ENCODE measurements at regions not wholly inside any gene's neighbourhood (a gene's known extent, or its start where the extent isn't known, plus 50 kb on each side); places are given as distances from the start of the nearest gene placed in this dataset.

DNA sequence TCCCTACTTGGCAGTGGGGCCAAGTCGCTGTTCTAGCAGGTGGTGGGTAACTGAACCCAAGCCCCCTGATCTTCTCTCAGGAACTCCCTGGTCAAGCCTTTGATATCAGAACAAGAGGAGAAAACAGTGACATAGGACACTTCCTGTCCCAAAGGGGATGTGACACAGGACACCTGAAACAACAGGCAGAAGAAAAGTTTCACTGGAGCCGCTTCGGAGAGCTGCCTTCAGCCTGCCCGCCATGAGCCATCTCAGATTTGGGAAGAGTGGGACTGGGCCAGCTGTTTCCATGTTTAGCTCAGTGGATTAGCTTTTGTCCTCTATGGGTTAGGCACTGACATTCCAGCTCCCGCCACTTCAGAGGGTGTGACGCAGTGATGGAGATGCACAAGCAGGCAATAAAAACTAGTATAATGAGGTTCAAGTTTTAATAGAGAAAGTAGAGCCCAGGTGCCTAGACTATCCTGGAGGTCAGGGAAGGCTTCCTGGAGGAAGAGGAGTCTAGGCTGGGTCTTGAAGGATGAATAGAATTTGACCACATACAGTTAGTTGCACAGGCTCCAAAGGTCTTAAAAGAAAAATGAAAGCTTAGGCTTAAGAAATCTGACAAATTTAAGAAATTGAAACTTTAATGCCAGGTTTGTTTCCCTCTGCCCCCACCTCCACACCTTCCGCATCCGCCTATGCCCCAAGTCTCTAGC, 104.1 kb upstream of the SPRY4 start (continued):
- TF ChIP-seq, protein P1, sequence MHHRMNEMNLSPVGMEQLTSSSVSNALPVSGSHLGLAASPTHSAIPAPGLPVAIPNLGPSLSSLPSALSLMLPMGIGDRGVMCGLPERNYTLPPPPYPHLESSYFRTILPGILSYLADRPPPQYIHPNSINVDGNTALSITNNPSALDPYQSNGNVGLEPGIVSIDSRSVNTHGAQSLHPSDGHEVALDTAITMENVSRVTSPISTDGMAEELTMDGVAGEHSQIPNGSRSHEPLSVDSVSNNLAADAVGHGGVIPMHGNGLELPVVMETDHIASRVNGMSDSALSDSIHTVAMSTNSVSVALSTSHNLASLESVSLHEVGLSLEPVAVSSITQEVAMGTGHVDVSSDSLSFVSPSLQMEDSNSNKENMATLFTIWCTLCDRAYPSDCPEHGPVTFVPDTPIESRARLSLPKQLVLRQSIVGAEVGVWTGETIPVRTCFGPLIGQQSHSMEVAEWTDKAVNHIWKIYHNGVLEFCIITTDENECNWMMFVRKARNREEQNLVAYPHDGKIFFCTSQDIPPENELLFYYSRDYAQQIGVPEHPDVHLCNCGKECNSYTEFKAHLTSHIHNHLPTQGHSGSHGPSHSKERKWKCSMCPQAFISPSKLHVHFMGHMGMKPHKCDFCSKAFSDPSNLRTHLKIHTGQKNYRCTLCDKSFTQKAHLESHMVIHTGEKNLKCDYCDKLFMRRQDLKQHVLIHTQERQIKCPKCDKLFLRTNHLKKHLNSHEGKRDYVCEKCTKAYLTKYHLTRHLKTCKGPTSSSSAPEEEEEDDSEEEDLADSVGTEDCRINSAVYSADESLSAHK (CRISPR knock-in tag; IDR thresholded peaks at IDR 0.05; ENCODE audit: borderline replicate concordance): no peak
- TF ChIP-seq HDAC6 (IDR thresholded peaks at IDR 0.05; ENCODE audit: low read depth, low read length): no peak
- no peak for TF ChIP-seq HNRNPLL (IDR thresholded peaks at IDR 0.05; ENCODE audit: low read depth, low read length, poor library complexity, severe bottlenecking)
- TF ChIP-seq PLRG1 (conservative IDR thresholded peaks at IDR 0.05): no peak
- TF ChIP-seq, protein P2, sequence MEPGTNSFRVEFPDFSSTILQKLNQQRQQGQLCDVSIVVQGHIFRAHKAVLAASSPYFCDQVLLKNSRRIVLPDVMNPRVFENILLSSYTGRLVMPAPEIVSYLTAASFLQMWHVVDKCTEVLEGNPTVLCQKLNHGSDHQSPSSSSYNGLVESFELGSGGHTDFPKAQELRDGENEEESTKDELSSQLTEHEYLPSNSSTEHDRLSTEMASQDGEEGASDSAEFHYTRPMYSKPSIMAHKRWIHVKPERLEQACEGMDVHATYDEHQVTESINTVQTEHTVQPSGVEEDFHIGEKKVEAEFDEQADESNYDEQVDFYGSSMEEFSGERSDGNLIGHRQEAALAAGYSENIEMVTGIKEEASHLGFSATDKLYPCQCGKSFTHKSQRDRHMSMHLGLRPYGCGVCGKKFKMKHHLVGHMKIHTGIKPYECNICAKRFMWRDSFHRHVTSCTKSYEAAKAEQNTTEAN (CRISPR knock-in tag; conservative IDR thresholded peaks at IDR 0.05): no peak

DNA sequence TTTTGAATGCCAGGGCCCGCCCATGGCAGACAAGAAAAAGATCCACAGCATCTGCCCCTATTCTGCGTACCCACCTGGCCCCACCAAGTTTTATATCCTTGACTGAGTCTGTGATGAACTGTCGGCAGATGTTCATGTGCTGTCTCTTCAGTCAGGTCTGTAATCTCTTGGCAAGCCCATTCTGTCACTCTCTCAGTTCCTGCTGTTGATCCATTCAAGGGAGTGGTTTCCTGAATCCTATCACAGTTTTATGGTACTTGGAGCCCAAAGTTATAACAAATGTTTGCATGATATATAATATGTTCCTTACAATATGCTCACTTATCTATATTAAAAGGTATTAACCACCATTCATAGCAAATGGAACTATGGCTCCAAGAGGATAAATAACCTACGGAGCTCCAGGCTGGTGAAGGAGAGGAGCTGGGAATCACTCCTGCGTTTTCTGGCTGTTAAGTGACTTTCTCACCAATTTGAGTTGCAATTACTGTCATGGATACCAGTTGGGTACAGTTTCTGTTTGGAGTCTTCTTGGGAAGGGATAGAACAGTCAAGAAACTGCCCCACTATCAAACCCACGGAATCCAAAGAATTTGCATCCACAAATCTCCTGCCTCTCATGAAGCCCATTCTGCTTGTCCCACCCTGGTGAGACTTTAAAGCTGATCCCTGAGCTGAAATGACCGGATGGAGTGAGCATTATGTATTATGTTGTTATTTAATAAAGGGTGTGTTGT, 103.4 kb upstream of the SPRY4 start:
- Histone ChIP-seq H3K4me2 (ENCODE audit: low read depth, low read length) (no peak overlapping the region), H4K20me1 (ENCODE audit: insufficient read depth, low read length) (no peaks in the 10 kb centered on the region), H2AFZ (ENCODE audit: low read length) (no peak overlapping the region), H3K79me2 (ENCODE audit: insufficient read depth, low read length) (no peaks in the 10 kb centered on the region), H3K27ac (ENCODE audit: extremely low read length, insufficient read depth, low read length) (no peak overlapping the region), H3K36me3 (replicated peaks in 1 of 2; ENCODE audit: control insufficient read depth in 1 of 2, insufficient read depth in 2 of 2, low read length in 2 of 2) (peaks cover 0 to 2% of the 10 kb centered on the region in 2 experiments; a peak in 4 of 5 replicates), H3K4me3 (replicated peaks in 1 of 3; ENCODE audit: insufficient read depth in 1 of 3, low read depth in 2 of 3, low read length in 3 of 3) (no peak overlapping the region), H3K27me3 (ENCODE audit: control insufficient read depth in 1 of 2, insufficient read depth in 2 of 2, low read length in 2 of 2) (no peaks in the 10 kb centered on the region), H3K4me1 (ENCODE audit: insufficient read depth, low read length) (peaks cover 12% of the 10 kb centered on the region), H3K9ac (ENCODE audit: insufficient read depth, low read depth, low read length) (no peak overlapping the region), H3K9me3 (ENCODE audit: low read length) (no peaks in the 10 kb centered on the region)
- ATAC-seq (no peak), DNase-seq (ENCODE audit: low spot score) (no peak), FAIRE-seq (no peak)
- POLR2A ChIA-PET: no interaction called here
- in situ Hi-C loops (cut with HindIII; ENCODE audit: extremely low pct_ligation_motif_present, low pct_unique_long_range_greater_than_20kb): no loop called here
- intact Hi-C loops (cut with micrococcal nuclease; ENCODE audit: unreplicated experiment): loop anchor here (10.0 kb wide), 1 partner anchor 273 kb away; no protein-coding TSS in a partner anchor
- CTCF ChIA-PET (ENCODE audit: low intra/inter-chr PET ratio, low total read pairs): no interaction called here
- BruUV-seq (replicated peaks): no TSS peak
- no peak for TF ChIP-seq SRY (CRISPR knock-in tag; IDR thresholded peaks at IDR 0.05)
- no peak for TF ChIP-seq KDM2A (CRISPR knock-in tag; IDR thresholded peaks at IDR 0.05; ENCODE audit: borderline replicate concordance, low read depth)
- no peak for TF ChIP-seq ZFP36L1 (CRISPR knock-in tag; IDR thresholded peaks at IDR 0.05)
- TF ChIP-seq BHLHE40 (IDR thresholded peaks at IDR 0.05; ENCODE audit: low read length): no peak
- WGBS (ENCODE audit: low lambda C conversion rate): 98% methylated on average over 7 of the region's 7 CpGs
